Endothelial cell of umbilical vein (primary cell): ENCODE measurements at regions not wholly inside any gene's neighbourhood (a gene's known extent, or its start where the extent isn't known, plus 50 kb on each side); places are given as distances from the start of the nearest gene placed in this dataset.

Experiments used
- CTCF ChIP-seq, 2 donors: IDR thresholded peaks; 1 replicate in 1 of 2; 2 replicates in 1 of 2; pipeline ENCODE4 v1.5.1; 2011; ENCODE audit warnings: low read length in 2 of 2, mild to moderate bottlenecking in 2 of 2, moderate library complexity in 2 of 2, control low read depth in 1 of 2, inconsistent platforms in 1 of 2, low read depth in 1 of 2; ENCODE audit not compliant: insufficient read depth in 1 of 2; ENCODE audit errors: extremely low read depth in 1 of 2
- EZH2 ChIP-seq: IDR thresholded peaks from 2 replicates; pipeline ENCODE4 v1.6.1; 2012; ENCODE audit warnings: borderline replicate concordance, low read depth, mild to moderate bottlenecking, moderate library complexity, low read length, inconsistent platforms; ENCODE audit not compliant: severe bottlenecking
- JUN ChIP-seq: IDR thresholded peaks from 2 replicates; pipeline ENCODE4 v1.6.1; 2011; ENCODE audit warnings: borderline replicate concordance, low read depth; ENCODE audit not compliant: insufficient read length, insufficient read depth
- MYC ChIP-seq: IDR thresholded peaks from one replicate; pipeline ENCODE4 v1.6.1; 2011; ENCODE audit warnings: mild to moderate bottlenecking, low read depth, low read length
- POLR2AphosphoS5 ChIP-seq: IDR thresholded peaks from 2 replicates; pipeline ENCODE4 v1.6.1; 2012; ENCODE audit warnings: low read depth, mild to moderate bottlenecking, control low read depth, low read length, moderate library complexity; ENCODE audit not compliant: insufficient read depth

- no peak for TF ChIP-seq POLR2AphosphoS5
- no peak for TF ChIP-seq CTCF (IDR thresholded peaks at IDR 0.05; ENCODE audit: extremely low read depth in 1 of 2, insufficient read depth in 1 of 2, low read depth in 1 of 2, low read length in 2 of 2)
- TF ChIP-seq MYC, result no peak
- no peak for TF ChIP-seq EZH2
- TF ChIP-seq JUN, result no peak
Measured at GRCh38 chr22:47486569-47487312, 724.3 kb downstream of the TBC1D22A start.
